NOMO-1 (cell line): ENCODE measurements at regions not wholly inside any gene's neighbourhood (a gene's known extent, or its start where the extent isn't known, plus 50 kb on each side); places are given as distances from the start of the nearest gene placed in this dataset.

Experiments
- DNase-seq, 2 experiments: peaks; one replicate each; lab custom pipeline; 2025; ENCODE audit not compliant: unreplicated experiment in 2 of 2; lab: John Stamatoyannopoulos, UW

- DNase-seq: no peak
Observed at GRCh38 chr6:132144456-132144855, 193.3 kb upstream of the CCN2 start.

GRCh38 chr6:132143258-132143657 lies 192.1 kb upstream of the CCN2 start:
- no peak for DNase-seq

- DNase-seq: no peak
Observed at GRCh38 chr6:132142768-132143167, 191.6 kb upstream of the CCN2 start.

- no peak for DNase-seq
Observed at GRCh38 chr6:132142308-132142707, 191.1 kb upstream of the CCN2 start.

GRCh38 chr6:132140189-132140588 lies 189.0 kb upstream of the CCN2 start:
- DNase-seq: no peak

- no peak for DNase-seq
Observed at GRCh38 chr6:132139611-132140010, 188.4 kb upstream of the CCN2 start.

GRCh38 chr6:132136981-132137380 lies 185.8 kb upstream of the CCN2 start:
- DNase-seq: no peak

- no peak for DNase-seq
Observed at GRCh38 chr6:132135409-132135808, 184.2 kb upstream of the CCN2 start.

- DNase-seq: no peak
Observed at GRCh38 chr6:132133736-132134445, 182.7 kb upstream of the CCN2 start.

- peak in 1 of 2 experiments; percentile 22 for DNase-seq
Observed at GRCh38 chr6:132132924-132133639, 181.9 kb upstream of the CCN2 start.

GRCh38 chr6:132132422-132132821 lies 181.2 kb upstream of the CCN2 start:
- DNase-seq: no peak

- DNase-seq: peak; percentile 60 to 80
Observed at GRCh38 chr6:132131758-132132157, 180.6 kb upstream of the CCN2 start.

GRCh38 chr6:132131351-132131750 lies 180.2 kb upstream of the CCN2 start:
- DNase-seq: no peak

GRCh38 chr6:132130626-132131298 lies 179.6 kb upstream of the CCN2 start:
- DNase-seq: peak; percentile 41 to 74

GRCh38 chr6:132128424-132128823 lies 177.3 kb upstream of the CCN2 start:
- no peak for DNase-seq

- DNase-seq: no peak
Observed at GRCh38 chr6:132126150-132126549, 175.0 kb upstream of the CCN2 start.

- no peak for DNase-seq
Observed at GRCh38 chr6:132122871-132123270, 171.7 kb upstream of the CCN2 start.

- no peak for DNase-seq
Observed at GRCh38 chr6:132122176-132122575, 171.0 kb upstream of the CCN2 start.

GRCh38 chr6:132118144-132118543 lies 167.0 kb upstream of the CCN2 start:
- no peak for DNase-seq

- peak in 1 of 2 experiments; percentile 41 for DNase-seq
Observed at GRCh38 chr6:132115714-132116366, 164.7 kb upstream of the CCN2 start.

- no peak for DNase-seq
Observed at GRCh38 chr6:132114201-132114825, 163.1 kb upstream of the CCN2 start.
